ENCODE measurements at regions not wholly inside any gene's neighbourhood (a gene's known extent, or its start where the extent isn't known, plus 50 kb on each side); places are given as distances from the start of the nearest gene placed in this dataset.

DNA sequence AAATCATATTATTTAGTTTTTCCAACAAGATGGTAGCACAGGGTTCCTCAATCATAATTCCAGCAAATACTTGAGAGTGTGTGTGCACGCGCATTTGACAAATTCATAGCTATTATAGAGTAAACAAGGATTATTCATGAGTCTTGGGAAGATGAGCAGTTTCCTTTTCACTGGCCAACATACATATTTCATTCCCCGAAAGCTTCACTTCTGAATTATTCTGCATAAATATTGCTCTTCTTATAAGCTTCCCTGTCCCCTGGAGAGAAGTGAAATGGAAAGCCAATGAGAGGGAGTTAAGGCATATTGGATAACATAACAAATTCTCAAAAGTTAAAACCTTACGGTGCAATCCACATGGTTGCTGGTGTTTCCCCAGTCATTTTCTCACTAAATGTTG lies 386.4 kb upstream of the SEMA6A start:
- TF ChIP-seq, protein P1, sequence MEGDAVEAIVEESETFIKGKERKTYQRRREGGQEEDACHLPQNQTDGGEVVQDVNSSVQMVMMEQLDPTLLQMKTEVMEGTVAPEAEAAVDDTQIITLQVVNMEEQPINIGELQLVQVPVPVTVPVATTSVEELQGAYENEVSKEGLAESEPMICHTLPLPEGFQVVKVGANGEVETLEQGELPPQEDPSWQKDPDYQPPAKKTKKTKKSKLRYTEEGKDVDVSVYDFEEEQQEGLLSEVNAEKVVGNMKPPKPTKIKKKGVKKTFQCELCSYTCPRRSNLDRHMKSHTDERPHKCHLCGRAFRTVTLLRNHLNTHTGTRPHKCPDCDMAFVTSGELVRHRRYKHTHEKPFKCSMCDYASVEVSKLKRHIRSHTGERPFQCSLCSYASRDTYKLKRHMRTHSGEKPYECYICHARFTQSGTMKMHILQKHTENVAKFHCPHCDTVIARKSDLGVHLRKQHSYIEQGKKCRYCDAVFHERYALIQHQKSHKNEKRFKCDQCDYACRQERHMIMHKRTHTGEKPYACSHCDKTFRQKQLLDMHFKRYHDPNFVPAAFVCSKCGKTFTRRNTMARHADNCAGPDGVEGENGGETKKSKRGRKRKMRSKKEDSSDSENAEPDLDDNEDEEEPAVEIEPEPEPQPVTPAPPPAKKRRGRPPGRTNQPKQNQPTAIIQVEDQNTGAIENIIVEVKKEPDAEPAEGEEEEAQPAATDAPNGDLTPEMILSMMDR (IDR thresholded peaks at IDR 0.05): no peak
- TF ChIP-seq POLR2A (IDR thresholded peaks at IDR 0.05) (no peak), POLR2AphosphoS5 (IDR thresholded peaks at IDR 0.05; ENCODE audit: insufficient read depth in 1 of 2, low read depth in 1 of 2) (no peak)

Data from vagina (tissue), 2 donors.